DLD1 (cell line): ENCODE measurements at regions not wholly inside any gene's neighbourhood (a gene's known extent, or its start where the extent isn't known, plus 50 kb on each side); places are given as distances from the start of the nearest gene placed in this dataset.

ENCODE experiments used
- in situ Hi-C: cut with HindIII; loops from 2 replicates; pipeline ENCODE4 v1.10.0; 2017; ENCODE audit warnings: low sequenced_read_pairs

- in situ Hi-C loops: no loop called here
Observed at GRCh38 chr3:21152555-21152954, 598.5 kb downstream of the ZNF385D start.

GRCh38 chr3:21142949-21143348 is 608.1 kb downstream of the ZNF385D start:
- in situ Hi-C loops: no loop called here

GRCh38 chr3:21142031-21142430 is 609.0 kb downstream of the ZNF385D start:
- in situ Hi-C loops: no loop called here

- in situ Hi-C loops: no loop called here
Observed at GRCh38 chr3:21140785-21141184, 610.2 kb downstream of the ZNF385D start.

GRCh38 chr3:21138085-21138484 is 612.9 kb downstream of the ZNF385D start:
- in situ Hi-C loops: no loop called here

GRCh38 chr3:21132896-21133295 is 618.1 kb downstream of the ZNF385D start:
- in situ Hi-C loops: no loop called here

GRCh38 chr3:21120826-21121225 is 630.2 kb downstream of the ZNF385D start:
- in situ Hi-C loops: no loop called here

- in situ Hi-C loops: no loop called here
Observed at GRCh38 chr3:21117370-21117769, 633.6 kb downstream of the ZNF385D start.

- in situ Hi-C loops: no loop called here
Observed at GRCh38 chr3:21109056-21109455, 642.0 kb downstream of the ZNF385D start.

- in situ Hi-C loops: no loop called here
Observed at GRCh38 chr3:21105784-21106183, 645.2 kb downstream of the ZNF385D start.

- in situ Hi-C loops: no loop called here
Observed at GRCh38 chr3:21100656-21101359, 650.2 kb downstream of the ZNF385D start.

GRCh38 chr3:21094686-21095085 is 656.3 kb downstream of the ZNF385D start:
- in situ Hi-C loops: no loop called here

GRCh38 chr3:21073561-21073960 is 677.4 kb downstream of the ZNF385D start:
- in situ Hi-C loops: no loop called here

- in situ Hi-C loops: no loop called here
Observed at GRCh38 chr3:21067031-21067813, 683.8 kb downstream of the ZNF385D start.

GRCh38 chr3:21062831-21063294 is 688.1 kb downstream of the ZNF385D start:
- in situ Hi-C loops: no loop called here

GRCh38 chr3:21059404-21059803 is 691.6 kb downstream of the ZNF385D start:
- in situ Hi-C loops: no loop called here

GRCh38 chr3:21056293-21056692 is 694.7 kb downstream of the ZNF385D start:
- in situ Hi-C loops: no loop called here

- in situ Hi-C loops: no loop called here
Observed at GRCh38 chr3:21055015-21055414, 696.0 kb downstream of the ZNF385D start.

- in situ Hi-C loops: no loop called here
Observed at GRCh38 chr3:21054064-21054463, 696.9 kb downstream of the ZNF385D start.

- in situ Hi-C loops: no loop called here
Observed at GRCh38 chr3:21049334-21050062, 701.5 kb downstream of the ZNF385D start.

- in situ Hi-C loops: no loop called here
Observed at GRCh38 chr3:21043139-21043538, 707.9 kb downstream of the ZNF385D start.

- in situ Hi-C loops: no loop called here
Observed at GRCh38 chr3:21042184-21042583, 708.8 kb downstream of the ZNF385D start.
